HFFc6 (cell line): ENCODE measurements at regions not wholly inside any gene's neighbourhood (a gene's known extent, or its start where the extent isn't known, plus 50 kb on each side); places are given as distances from the start of the nearest gene placed in this dataset.

ENCODE experiments used
- DNase-seq: peaks from one replicate; pipeline ENCODE4 v3.0.0-alpha.2; 2018
- H3K27ac Mint-ChIP-seq: 2 replicates; pipeline ENCODE4 v1.8.0; 2020; ENCODE audit warnings: mild to moderate bottlenecking, mixed read lengths
- H3K27me3 Mint-ChIP-seq: 2 replicates; pipeline ENCODE4 v1.8.0; 2021; ENCODE audit warnings: mild to moderate bottlenecking, moderate library complexity, mixed read lengths; ENCODE audit not compliant: insufficient read depth
- H3K36me3 Mint-ChIP-seq: 2 replicates; pipeline ENCODE4 v1.8.0; 2021; ENCODE audit warnings: low read depth, mixed read lengths
- H3K4me1 Mint-ChIP-seq: 2 replicates; pipeline ENCODE4 v1.8.0; 2020; ENCODE audit warnings: low read depth, mixed read lengths
- H3K4me3 Mint-ChIP-seq: 2 replicates; pipeline ENCODE4 v1.8.0; 2020; ENCODE audit warnings: mild to moderate bottlenecking, moderate library complexity, mixed read lengths
- H3K9me3 Mint-ChIP-seq: 2 replicates; pipeline ENCODE4 v1.8.0; 2020; ENCODE audit warnings: mild to moderate bottlenecking, mixed read lengths
- TF ChIP-seq, protein P1 (sequence below): fragments of 200-600 bp; sonication (generic); IDR thresholded peaks from 2 replicates; pipeline ENCODE4 v1.5.0; 2021; ENCODE audit warnings: antibody characterized with exemption, mild to moderate bottlenecking

DNA sequence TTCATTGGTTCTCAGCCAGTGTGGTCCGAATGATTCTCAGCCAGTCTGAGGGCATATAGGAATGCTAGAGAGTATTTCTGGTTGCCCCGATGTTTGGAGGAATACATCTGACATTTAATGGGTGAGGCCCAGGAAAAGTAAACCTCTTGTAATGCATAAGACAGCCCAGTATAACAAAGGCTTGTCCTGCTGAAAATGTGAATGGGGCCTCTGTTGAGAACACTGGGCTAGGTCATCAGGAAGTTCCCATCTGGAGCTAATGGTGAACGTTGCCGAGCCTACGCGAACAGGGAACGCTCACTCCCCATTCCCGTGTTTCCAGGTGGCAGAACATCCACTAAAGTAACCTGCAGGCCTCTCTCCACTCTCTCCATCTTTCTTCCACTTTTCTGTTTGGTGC, 132.0 kb upstream of the CLNK start:
- DNase-seq: no peak
- no peaks in the 10 kb centered on the region for H3K36me3 Mint-ChIP-seq
- no peak overlapping the region for H3K4me3 Mint-ChIP-seq
- H3K27ac Mint-ChIP-seq: no peak overlapping the region
- TF ChIP-seq, protein P1, sequence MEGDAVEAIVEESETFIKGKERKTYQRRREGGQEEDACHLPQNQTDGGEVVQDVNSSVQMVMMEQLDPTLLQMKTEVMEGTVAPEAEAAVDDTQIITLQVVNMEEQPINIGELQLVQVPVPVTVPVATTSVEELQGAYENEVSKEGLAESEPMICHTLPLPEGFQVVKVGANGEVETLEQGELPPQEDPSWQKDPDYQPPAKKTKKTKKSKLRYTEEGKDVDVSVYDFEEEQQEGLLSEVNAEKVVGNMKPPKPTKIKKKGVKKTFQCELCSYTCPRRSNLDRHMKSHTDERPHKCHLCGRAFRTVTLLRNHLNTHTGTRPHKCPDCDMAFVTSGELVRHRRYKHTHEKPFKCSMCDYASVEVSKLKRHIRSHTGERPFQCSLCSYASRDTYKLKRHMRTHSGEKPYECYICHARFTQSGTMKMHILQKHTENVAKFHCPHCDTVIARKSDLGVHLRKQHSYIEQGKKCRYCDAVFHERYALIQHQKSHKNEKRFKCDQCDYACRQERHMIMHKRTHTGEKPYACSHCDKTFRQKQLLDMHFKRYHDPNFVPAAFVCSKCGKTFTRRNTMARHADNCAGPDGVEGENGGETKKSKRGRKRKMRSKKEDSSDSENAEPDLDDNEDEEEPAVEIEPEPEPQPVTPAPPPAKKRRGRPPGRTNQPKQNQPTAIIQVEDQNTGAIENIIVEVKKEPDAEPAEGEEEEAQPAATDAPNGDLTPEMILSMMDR: no peak
- no peaks in the 10 kb centered on the region for H3K4me1 Mint-ChIP-seq
- peaks cover 9% of the 10 kb centered on the region; the same call in 1 of the 2 replicates for H3K9me3 Mint-ChIP-seq
- no peaks in the 10 kb centered on the region for H3K27me3 Mint-ChIP-seq

DNA sequence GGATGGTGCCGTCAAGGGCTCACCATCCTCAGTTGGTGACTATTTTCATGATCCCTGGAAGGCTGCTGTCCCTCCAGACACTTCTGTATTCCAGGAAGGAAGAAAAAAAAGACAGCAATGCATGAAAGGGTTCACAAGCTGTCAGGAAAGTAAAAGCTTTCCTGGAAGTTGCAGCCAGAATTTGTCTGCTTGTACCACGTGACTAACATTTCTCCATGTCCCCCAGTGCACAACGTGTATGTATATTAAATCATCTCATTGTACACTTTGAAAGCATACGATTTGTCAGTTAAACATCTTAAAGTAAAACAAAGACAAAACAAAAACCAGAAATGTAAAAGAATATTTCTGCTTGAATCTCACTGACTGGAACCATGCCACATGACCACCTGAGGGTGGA, 127.4 kb upstream of the CLNK start:
- H3K4me3 Mint-ChIP-seq: no peak overlapping the region
- H3K27me3 Mint-ChIP-seq: no peaks in the 10 kb centered on the region

DNA sequence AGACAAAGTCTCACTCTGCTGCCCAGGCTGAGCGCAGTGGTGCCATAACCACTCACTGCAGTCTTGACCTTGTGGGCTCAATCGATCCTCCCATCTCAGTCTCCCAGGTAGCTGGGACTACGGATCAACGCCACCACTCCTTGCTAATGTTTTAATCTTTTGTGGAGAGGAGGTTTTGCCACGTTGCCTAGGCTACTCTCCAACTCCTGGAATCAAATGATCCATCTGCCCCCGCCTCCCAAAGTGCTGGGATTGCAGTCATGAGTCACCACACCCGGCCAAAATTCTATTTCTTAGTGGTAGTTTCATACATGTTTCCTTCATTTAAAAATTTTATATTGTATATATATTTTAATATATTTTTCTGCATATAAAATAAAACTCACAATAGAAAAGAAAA, 125.8 kb upstream of the CLNK start:
- Mint-ChIP-seq H3K4me3 (no peak overlapping the region), H3K27ac (no peak overlapping the region), H3K4me1 (no peaks in the 10 kb centered on the region), H3K9me3 (peaks cover 18% of the 10 kb centered on the region), H3K27me3 (no peaks in the 10 kb centered on the region), H3K36me3 (no peaks in the 10 kb centered on the region)
- no peak for DNase-seq
- TF ChIP-seq, protein P1: no peak

More for the DNA sequence above, 127.4 kb upstream of the CLNK start:
- Mint-ChIP-seq H3K4me1 (no peaks in the 10 kb centered on the region), H3K36me3 (no peaks in the 10 kb centered on the region), H3K27ac (no peak overlapping the region), H3K9me3 (peaks cover 12% of the 10 kb centered on the region; the same call in 1 of the 2 replicates)
- TF ChIP-seq, protein P1: no peak
- DNase-seq: no peak

DNA sequence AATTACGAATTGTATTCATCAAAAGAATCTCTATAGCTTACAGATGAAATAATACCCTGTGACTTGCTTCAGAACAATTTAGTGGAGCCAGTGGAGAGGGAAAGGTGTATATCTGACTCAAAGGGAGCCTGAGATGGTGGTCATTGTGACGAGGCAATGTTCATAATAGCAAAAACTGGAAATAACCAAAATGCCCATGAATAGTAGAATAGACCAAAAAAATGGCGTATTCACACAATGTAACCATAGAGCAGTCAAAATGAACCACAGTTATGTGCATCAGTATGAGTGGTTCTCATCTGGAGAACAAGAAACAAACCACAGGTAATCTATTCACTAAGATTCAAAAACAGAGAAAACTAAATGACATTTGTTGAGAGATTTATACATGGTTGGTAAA, 125.3 kb upstream of the CLNK start:
- DNase-seq: no peak
- no peak overlapping the region for H3K4me3 Mint-ChIP-seq
- H3K4me1 Mint-ChIP-seq: no peaks in the 10 kb centered on the region
- H3K36me3 Mint-ChIP-seq: no peaks in the 10 kb centered on the region
- H3K9me3 Mint-ChIP-seq: peaks cover 23% of the 10 kb centered on the region
- H3K27me3 Mint-ChIP-seq: no peaks in the 10 kb centered on the region
- TF ChIP-seq, protein P1: no peak
- H3K27ac Mint-ChIP-seq: no peak overlapping the region

DNA sequence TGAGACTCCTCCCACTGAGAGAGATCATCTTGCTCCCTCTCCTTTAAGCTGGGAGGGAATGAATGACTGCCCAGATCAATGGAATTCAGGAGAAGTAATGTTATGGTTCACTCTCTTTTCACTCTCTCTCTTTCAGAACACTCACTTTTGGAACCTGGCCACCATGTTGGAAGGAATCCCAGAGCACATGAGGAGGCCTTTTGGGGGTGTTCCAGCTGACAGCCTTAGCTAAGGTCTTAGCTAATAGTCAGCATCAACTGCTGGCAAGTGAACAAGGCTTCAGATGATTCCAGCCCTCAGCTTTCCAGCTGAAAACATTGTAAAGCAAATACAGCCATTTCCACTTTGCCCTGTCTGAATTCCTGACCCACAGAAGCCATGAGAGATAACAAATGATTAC, 124.0 kb upstream of the CLNK start:
- H3K36me3 Mint-ChIP-seq: no peaks in the 10 kb centered on the region
- H3K4me1 Mint-ChIP-seq: no peaks in the 10 kb centered on the region
- DNase-seq: no peak
- H3K4me3 Mint-ChIP-seq: no peak overlapping the region
- H3K9me3 Mint-ChIP-seq: peaks cover 25% of the 10 kb centered on the region
- no peak overlapping the region for H3K27ac Mint-ChIP-seq
- no peaks in the 10 kb centered on the region for H3K27me3 Mint-ChIP-seq
- TF ChIP-seq, protein P1: no peak
